ENCODE measurements at regions not wholly inside any gene's neighbourhood (a gene's known extent, or its start where the extent isn't known, plus 50 kb on each side); places are given as distances from the start of the nearest gene placed in this dataset.

DNA sequence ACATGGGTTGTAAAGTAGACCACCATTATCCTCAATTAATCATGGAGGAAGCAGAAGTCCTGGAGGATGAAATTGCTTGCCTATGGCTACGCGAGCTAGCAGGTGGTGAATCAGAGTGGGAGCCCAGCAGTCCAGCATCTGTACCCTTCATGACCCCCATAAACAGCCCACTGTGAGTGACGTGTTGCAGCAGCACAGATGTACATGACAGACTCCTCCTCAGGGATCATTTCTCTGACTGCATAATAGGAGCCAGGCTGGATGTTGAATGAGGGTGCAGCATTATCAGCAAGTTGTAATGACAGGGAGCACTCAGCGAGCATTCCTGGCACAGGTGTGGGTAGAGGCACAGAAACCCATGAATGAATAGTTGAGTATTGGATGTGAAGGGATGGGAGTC lies 339.3 kb downstream of the MYCN start:
- dilution Hi-C loops (cut with HindIII; ENCODE audit: low sequenced_read_pairs, unreplicated experiment): no loop called here
- H3K9me1 ChIP-seq (ENCODE audit: insufficient read depth, low read length): no peaks in the 10 kb centered on the region
- H4K20me1 ChIP-seq (ENCODE audit: insufficient read depth, low read length): no peaks in the 10 kb centered on the region
- no peak overlapping the region for H3K4me3 ChIP-seq (ENCODE audit: insufficient read depth, low read depth, low read length)
- no peak overlapping the region for H3K56ac ChIP-seq (ENCODE audit: extremely low read depth, insufficient read depth, low read length)
- no peak overlapping the region for H3K4me2 ChIP-seq (ENCODE audit: low read depth, low read length)
- WGBS, 2 experiments (ENCODE audit: extremely low coverage in 2 of 2, insufficient read length in 1 of 2): no CpG with 5 or more reads among the region's 4 CpGs
- H2AK9ac ChIP-seq (replicated peaks; ENCODE audit: low read depth, low read length, poor library complexity): no peak overlapping the region
- ChIA-PET POLR2A (ENCODE audit: unreplicated experiment) (no interaction called here), CTCF (no interaction called here)
- no peak overlapping the region for H4K5ac ChIP-seq (ENCODE audit: low read depth, low read length)
- H3K18ac ChIP-seq (ENCODE audit: low read depth, low read length): no peak overlapping the region
- no peak overlapping the region for H2BK15ac ChIP-seq (ENCODE audit: low read depth, low read length)
- H3K27me3 ChIP-seq (ENCODE audit: control insufficient read depth, insufficient read depth, low read length): no peaks in the 10 kb centered on the region
- intact Hi-C loops (cut with micrococcal nuclease): no loop called here
- H2AFZ ChIP-seq (replicated peaks; ENCODE audit: low read length, poor library complexity): no peak overlapping the region
- no peak overlapping the region for H4K8ac ChIP-seq (ENCODE audit: low read depth in 2 of 2, low read length in 2 of 2)
- DNase-seq: no peak
- no peak overlapping the region for H2BK20ac ChIP-seq (ENCODE audit: low read depth, low read length)
- no TSS peak for BruUV-seq (replicated peaks)
- H2AK5ac ChIP-seq (ENCODE audit: low read depth, low read length): no peak overlapping the region
- in situ Hi-C loops (cut with MboI; ENCODE audit: low sequenced_read_pairs): no loop called here
- H3K36me3 ChIP-seq (ENCODE audit: control insufficient read depth, insufficient read depth, low read length): no peaks in the 10 kb centered on the region
- H3K9me3 ChIP-seq (ENCODE audit: control insufficient read depth, insufficient read depth, low read length): peaks cover 36% of the 10 kb centered on the region
- no peak overlapping the region for H3K4ac ChIP-seq (ENCODE audit: low read depth, low read length)
- ATAC-seq (ENCODE audit: low read depth): no peak
- H3K9ac ChIP-seq (ENCODE audit: low read depth, low read length): no peak overlapping the region
- no peak overlapping the region for H2BK120ac ChIP-seq (ENCODE audit: low read depth, low read length)
- no peak overlapping the region for H2BK5ac ChIP-seq (ENCODE audit: low read depth, low read length, poor library complexity, severe bottlenecking)
- H3K4me1 ChIP-seq (ENCODE audit: control insufficient read depth, insufficient read depth, low read length): no peaks in the 10 kb centered on the region
- H3K14ac ChIP-seq (replicated peaks; ENCODE audit: low read depth, low read length): no peak overlapping the region
- no peak overlapping the region for H3K27ac ChIP-seq (ENCODE audit: insufficient read depth, low read length)
- no peaks in the 10 kb centered on the region for H3K79me1 ChIP-seq (ENCODE audit: low read depth in 1 of 2, low read length in 2 of 2)
- no peak overlapping the region for H4K91ac ChIP-seq (ENCODE audit: insufficient read depth, low read depth, low read length)
- TF ChIP-seq, protein P1, sequence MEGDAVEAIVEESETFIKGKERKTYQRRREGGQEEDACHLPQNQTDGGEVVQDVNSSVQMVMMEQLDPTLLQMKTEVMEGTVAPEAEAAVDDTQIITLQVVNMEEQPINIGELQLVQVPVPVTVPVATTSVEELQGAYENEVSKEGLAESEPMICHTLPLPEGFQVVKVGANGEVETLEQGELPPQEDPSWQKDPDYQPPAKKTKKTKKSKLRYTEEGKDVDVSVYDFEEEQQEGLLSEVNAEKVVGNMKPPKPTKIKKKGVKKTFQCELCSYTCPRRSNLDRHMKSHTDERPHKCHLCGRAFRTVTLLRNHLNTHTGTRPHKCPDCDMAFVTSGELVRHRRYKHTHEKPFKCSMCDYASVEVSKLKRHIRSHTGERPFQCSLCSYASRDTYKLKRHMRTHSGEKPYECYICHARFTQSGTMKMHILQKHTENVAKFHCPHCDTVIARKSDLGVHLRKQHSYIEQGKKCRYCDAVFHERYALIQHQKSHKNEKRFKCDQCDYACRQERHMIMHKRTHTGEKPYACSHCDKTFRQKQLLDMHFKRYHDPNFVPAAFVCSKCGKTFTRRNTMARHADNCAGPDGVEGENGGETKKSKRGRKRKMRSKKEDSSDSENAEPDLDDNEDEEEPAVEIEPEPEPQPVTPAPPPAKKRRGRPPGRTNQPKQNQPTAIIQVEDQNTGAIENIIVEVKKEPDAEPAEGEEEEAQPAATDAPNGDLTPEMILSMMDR (conservative IDR thresholded peaks at IDR 0.05; ENCODE audit: low read depth, low read length): no peak
- TF ChIP-seq POLR2A (IDR thresholded peaks at IDR 0.05; ENCODE audit: low read depth, low read length) (no peak), FOS (IDR thresholded peaks at IDR 0.05; ENCODE audit: low read depth, low read length) (no peak), MAFK (IDR thresholded peaks at IDR 0.05; ENCODE audit: low read depth, low read length) (no peak), NFE2L2 (IDR thresholded peaks at IDR 0.05; ENCODE audit: low read depth, low read length) (no peak), RFX5 (IDR thresholded peaks at IDR 0.05; ENCODE audit: low read depth, low read length) (no peak), MXI1 (IDR thresholded peaks at IDR 0.05; ENCODE audit: borderline replicate concordance, low read depth, low read length) (no peak), BHLHE40 (IDR thresholded peaks at IDR 0.05; ENCODE audit: low read depth, low read length) (no peak), SMC3 (IDR thresholded peaks at IDR 0.05; ENCODE audit: low read depth, low read length) (no peak), RAD21 (IDR thresholded peaks at IDR 0.05; ENCODE audit: low read length) (no peak), MAZ (IDR thresholded peaks at IDR 0.05; ENCODE audit: borderline replicate concordance, low read depth, low read length) (no peak), RCOR1 (IDR thresholded peaks at IDR 0.05; ENCODE audit: insufficient replicate concordance, low read length) (no peak), CEBPB (IDR thresholded peaks at IDR 0.05; ENCODE audit: low read depth, low read length) (no peak), CHD1 (IDR thresholded peaks at IDR 0.05; ENCODE audit: low read depth, low read length) (no peak)
- TF ChIP-seq, protein P2, sequence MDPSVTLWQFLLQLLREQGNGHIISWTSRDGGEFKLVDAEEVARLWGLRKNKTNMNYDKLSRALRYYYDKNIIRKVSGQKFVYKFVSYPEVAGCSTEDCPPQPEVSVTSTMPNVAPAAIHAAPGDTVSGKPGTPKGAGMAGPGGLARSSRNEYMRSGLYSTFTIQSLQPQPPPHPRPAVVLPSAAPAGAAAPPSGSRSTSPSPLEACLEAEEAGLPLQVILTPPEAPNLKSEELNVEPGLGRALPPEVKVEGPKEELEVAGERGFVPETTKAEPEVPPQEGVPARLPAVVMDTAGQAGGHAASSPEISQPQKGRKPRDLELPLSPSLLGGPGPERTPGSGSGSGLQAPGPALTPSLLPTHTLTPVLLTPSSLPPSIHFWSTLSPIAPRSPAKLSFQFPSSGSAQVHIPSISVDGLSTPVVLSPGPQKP (IDR thresholded peaks at IDR 0.05; ENCODE audit: borderline replicate concordance, low read depth, low read length): no peak
- TF ChIP-seq, protein P3, sequence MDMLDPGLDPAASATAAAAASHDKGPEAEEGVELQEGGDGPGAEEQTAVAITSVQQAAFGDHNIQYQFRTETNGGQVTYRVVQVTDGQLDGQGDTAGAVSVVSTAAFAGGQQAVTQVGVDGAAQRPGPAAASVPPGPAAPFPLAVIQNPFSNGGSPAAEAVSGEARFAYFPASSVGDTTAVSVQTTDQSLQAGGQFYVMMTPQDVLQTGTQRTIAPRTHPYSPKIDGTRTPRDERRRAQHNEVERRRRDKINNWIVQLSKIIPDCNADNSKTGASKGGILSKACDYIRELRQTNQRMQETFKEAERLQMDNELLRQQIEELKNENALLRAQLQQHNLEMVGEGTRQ (IDR thresholded peaks at IDR 0.05; ENCODE audit: low read depth, low read length): no peak
- H3K23ac ChIP-seq (ENCODE audit: low read depth, low read length): no peak overlapping the region

All from IMR-90 (cell line).